SK-N-SH (cell line): ENCODE measurements at regions not wholly inside any gene's neighbourhood (a gene's known extent, or its start where the extent isn't known, plus 50 kb on each side); places are given as distances from the start of the nearest gene placed in this dataset.

Source experiments
- CTCF ChIA-PET: fragments of 300-600, 350-600 bp; formaldehyde crosslinking; extraction: SDS; loops from one replicate; lab custom pipeline; 2021; lab: Yijun Ruan, JAX
- POLR2A ChIA-PET: fragments of 350-600 bp; sonication (Branson Sonifier 250); formaldehyde crosslinking; extraction: SDS; loops from one replicate; lab custom pipeline; 2020; ENCODE audit warnings: antibody characterized with exemption, inconsistent platforms; lab: Yijun Ruan, JAX
- DNase-seq: peaks from one replicate; pipeline ENCODE4 v3.0.0; 2012
- H2AFZ ChIP-seq: fragments of 200-600 bp; sonication (generic); 2 replicates; pipeline ENCODE4 v1.8.1; 2016; ENCODE audit warnings: antibody characterized with exemption, mild to moderate bottlenecking, low read depth
- H3F3A ChIP-seq: fragments of 200-600 bp; sonication (generic); replicated peaks from 2 replicates; pipeline ENCODE3; 2016; ENCODE audit warnings: antibody characterized with exemption, mild to moderate bottlenecking; ENCODE audit not compliant: insufficient read depth
- H3K27ac ChIP-seq, 2 experiments: fragments of 200-500 bp in 1 of 2; fragments of 200-600 bp in 1 of 2; sonication (Bioruptor generic) in 1 of 2; sonication (generic), shearing (Covaris generic) in 1 of 2; 2 replicates each; pipeline versions ENCODE4 v1.5.1 to v1.6.1; 2014 to 2016; ENCODE audit warnings: low read depth in 2 of 2, inconsistent platforms in 1 of 2, low read length in 1 of 2, mild to moderate bottlenecking in 1 of 2, mixed read lengths in 1 of 2
- H3K27me3 ChIP-seq: fragments of 200-600 bp; sonication (generic), shearing (Covaris generic); 2 replicates; pipeline ENCODE4 v1.6.1; 2016; ENCODE audit warnings: mixed run types; ENCODE audit not compliant: insufficient read depth
- H3K36me3 ChIP-seq, 2 experiments: fragments of 200-500 bp in 1 of 2; fragments of 200-600 bp in 1 of 2; sonication (Bioruptor generic) in 1 of 2; sonication (generic) in 1 of 2; replicated peaks in 1 of 2; 2 replicates each; pipeline versions ENCODE3 to v1.5.1; 2014 to 2016; ENCODE audit warnings: low read length in 1 of 2, mild to moderate bottlenecking in 1 of 2; ENCODE audit not compliant: insufficient read depth in 2 of 2, control insufficient read depth in 1 of 2
- H3K4me1 ChIP-seq, 2 experiments: fragments of 200-500 bp in 1 of 2; fragments of 200-600 bp in 1 of 2; sonication (Bioruptor generic) in 1 of 2; sonication (generic), shearing (Covaris generic) in 1 of 2; 2 replicates each; pipeline versions ENCODE4 v1.5.1 to v1.6.1; 2014 to 2016; ENCODE audit warnings: low read depth in 1 of 2, low read length in 1 of 2, mixed run types in 1 of 2; ENCODE audit not compliant: insufficient read depth in 2 of 2, control insufficient read depth in 1 of 2
- H3K4me2 ChIP-seq: fragments of 200-600 bp; sonication (generic), shearing (Covaris generic); 2 replicates; pipeline ENCODE4 v1.6.1; 2017; ENCODE audit warnings: mixed run types
- H3K4me3 ChIP-seq, 2 experiments: fragments of 200-500 bp in 1 of 2; fragments of 200-600 bp in 1 of 2; sonication (Bioruptor generic) in 1 of 2; sonication (generic), shearing (Covaris generic) in 1 of 2; 2 replicates each; pipeline versions ENCODE4 v1.5.1 to v1.8.1; 2014 to 2016; ENCODE audit warnings: low read depth in 2 of 2, inconsistent platforms in 1 of 2, low read length in 1 of 2, mild to moderate bottlenecking in 1 of 2, mixed read lengths in 1 of 2, moderate library complexity in 1 of 2
- H3K79me2 ChIP-seq: fragments of 200-600 bp; sonication (generic); 2 replicates; pipeline ENCODE4 v1.8.1; 2017; ENCODE audit warnings: mild to moderate bottlenecking; ENCODE audit not compliant: insufficient read depth
- H3K9ac ChIP-seq: fragments of 200-600 bp; sonication (generic); 2 replicates; pipeline ENCODE4 v1.6.1; 2017; ENCODE audit warnings: mixed run types
- H3K9me2 ChIP-seq: fragments of 200-600 bp; sonication (generic); 2 replicates; pipeline ENCODE4 v1.6.1; 2017; ENCODE audit warnings: mixed run types
- H3K9me3 ChIP-seq: fragments of 200-600 bp; sonication (generic); 2 replicates; pipeline ENCODE4 v1.6.1; 2017; ENCODE audit warnings: mixed run types, mild to moderate bottlenecking, moderate library complexity
- H4K20me1 ChIP-seq: fragments of 200-600 bp; sonication (generic); 2 replicates; pipeline ENCODE4 v1.6.1; 2017; ENCODE audit warnings: mild to moderate bottlenecking, mixed run types; ENCODE audit not compliant: insufficient read depth
- EP300 ChIP-seq, 2 experiments: IDR thresholded peaks; 2 replicates each; pipeline versions ENCODE4 v1.4.0 to v1.6.1; 2012; ENCODE audit warnings: borderline replicate concordance in 1 of 2, low read depth in 1 of 2, low read length in 1 of 2
- FOXJ3 ChIP-seq: sonication (generic); formaldehyde crosslinking; IDR thresholded peaks from 2 replicates; pipeline ENCODE4 v1.5.1; 2020; ENCODE audit warnings: mild to moderate bottlenecking, missing genetic modification reagents
- GATA2 ChIP-seq: sonication (generic); formaldehyde crosslinking; IDR thresholded peaks from 2 replicates; pipeline ENCODE4 v1.5.0; 2020; ENCODE audit warnings: mild to moderate bottlenecking, missing genetic modification reagents
- JUND ChIP-seq: IDR thresholded peaks from 2 replicates; pipeline ENCODE4 v1.4.0; 2012
- MXI1 ChIP-seq: IDR thresholded peaks from 2 replicates; pipeline ENCODE4 v1.6.1; 2012; ENCODE audit warnings: mild to moderate bottlenecking, low read depth, low read length, improper control_type of control experiment
- POLR2AphosphoS5 ChIP-seq: IDR thresholded peaks from 2 replicates; pipeline ENCODE4 v1.6.1; 2012; ENCODE audit warnings: low read depth, low read length
- RCOR1 ChIP-seq: fragments of 150-350 bp; IDR thresholded peaks from 2 replicates; pipeline ENCODE4 v1.6.1; 2017; ENCODE audit warnings: antibody characterized with exemption, low read length
- TAF1 ChIP-seq: IDR thresholded peaks from 2 replicates; pipeline ENCODE4 v1.6.1; 2012; ENCODE audit warnings: low read depth, mild to moderate bottlenecking, low read length, moderate library complexity, borderline replicate concordance
- WGBS: methylation state at CpG from one replicate; pipeline ENCODE4 v1.1.6; 2017; ENCODE audit warnings: low lambda C conversion rate; 5-methylcytosine and 5-hydroxymethylcytosine counted together
- TF ChIP-seq, protein P1 (sequence below): IDR thresholded peaks from 2 replicates; pipeline ENCODE4 v1.4.0; 2012; ENCODE audit warnings: low read depth
- TF ChIP-seq, protein P2 (sequence below): IDR thresholded peaks from 2 replicates; pipeline ENCODE4 v1.6.1; 2012; ENCODE audit warnings: mild to moderate bottlenecking, low read depth, low read length, moderate library complexity
- TF ChIP-seq, protein P3 (sequence below): fragments of 150-350 bp; IDR thresholded peaks from 2 replicates; pipeline ENCODE4 v1.6.1; 2017; ENCODE audit warnings: antibody characterized with exemption, low read length, low read depth, borderline replicate concordance
- TF ChIP-seq, protein P4 (sequence below): IDR thresholded peaks from 2 replicates; pipeline ENCODE4 v1.4.0; 2012; ENCODE audit warnings: low read depth, borderline replicate concordance

DNA sequence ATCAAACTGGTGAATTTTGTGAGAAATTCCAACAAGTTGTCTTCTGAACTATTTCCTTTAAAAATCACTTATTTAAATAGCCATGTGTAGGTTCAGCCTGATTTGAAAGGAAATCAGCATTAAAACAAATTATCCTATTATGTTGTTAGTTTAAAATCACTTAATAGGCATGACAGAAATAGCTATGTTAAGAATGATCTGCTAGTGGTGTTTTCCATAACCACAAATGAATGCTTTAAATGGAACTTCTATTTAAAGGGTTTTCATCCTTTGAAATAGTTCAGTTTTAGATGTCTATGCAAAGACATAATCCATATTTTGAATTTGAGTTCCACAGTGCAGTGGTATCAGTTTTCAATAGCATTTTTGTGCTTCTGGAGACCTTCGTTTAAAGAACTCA is 120.1 kb downstream of the PLEKHG1 start:
- no peak for DNase-seq
- H3F3A ChIP-seq: no peaks in the 10 kb centered on the region
- H2AFZ ChIP-seq: no peak overlapping the region
- TF ChIP-seq, protein P1, sequence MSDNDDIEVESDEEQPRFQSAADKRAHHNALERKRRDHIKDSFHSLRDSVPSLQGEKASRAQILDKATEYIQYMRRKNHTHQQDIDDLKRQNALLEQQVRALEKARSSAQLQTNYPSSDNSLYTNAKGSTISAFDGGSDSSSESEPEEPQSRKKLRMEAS: no peak
- no peak for TF ChIP-seq EP300 (IDR thresholded peaks at IDR 0.05; ENCODE audit: borderline replicate concordance in 1 of 2, low read depth in 1 of 2, low read length in 1 of 2)
- TF ChIP-seq, protein P2, sequence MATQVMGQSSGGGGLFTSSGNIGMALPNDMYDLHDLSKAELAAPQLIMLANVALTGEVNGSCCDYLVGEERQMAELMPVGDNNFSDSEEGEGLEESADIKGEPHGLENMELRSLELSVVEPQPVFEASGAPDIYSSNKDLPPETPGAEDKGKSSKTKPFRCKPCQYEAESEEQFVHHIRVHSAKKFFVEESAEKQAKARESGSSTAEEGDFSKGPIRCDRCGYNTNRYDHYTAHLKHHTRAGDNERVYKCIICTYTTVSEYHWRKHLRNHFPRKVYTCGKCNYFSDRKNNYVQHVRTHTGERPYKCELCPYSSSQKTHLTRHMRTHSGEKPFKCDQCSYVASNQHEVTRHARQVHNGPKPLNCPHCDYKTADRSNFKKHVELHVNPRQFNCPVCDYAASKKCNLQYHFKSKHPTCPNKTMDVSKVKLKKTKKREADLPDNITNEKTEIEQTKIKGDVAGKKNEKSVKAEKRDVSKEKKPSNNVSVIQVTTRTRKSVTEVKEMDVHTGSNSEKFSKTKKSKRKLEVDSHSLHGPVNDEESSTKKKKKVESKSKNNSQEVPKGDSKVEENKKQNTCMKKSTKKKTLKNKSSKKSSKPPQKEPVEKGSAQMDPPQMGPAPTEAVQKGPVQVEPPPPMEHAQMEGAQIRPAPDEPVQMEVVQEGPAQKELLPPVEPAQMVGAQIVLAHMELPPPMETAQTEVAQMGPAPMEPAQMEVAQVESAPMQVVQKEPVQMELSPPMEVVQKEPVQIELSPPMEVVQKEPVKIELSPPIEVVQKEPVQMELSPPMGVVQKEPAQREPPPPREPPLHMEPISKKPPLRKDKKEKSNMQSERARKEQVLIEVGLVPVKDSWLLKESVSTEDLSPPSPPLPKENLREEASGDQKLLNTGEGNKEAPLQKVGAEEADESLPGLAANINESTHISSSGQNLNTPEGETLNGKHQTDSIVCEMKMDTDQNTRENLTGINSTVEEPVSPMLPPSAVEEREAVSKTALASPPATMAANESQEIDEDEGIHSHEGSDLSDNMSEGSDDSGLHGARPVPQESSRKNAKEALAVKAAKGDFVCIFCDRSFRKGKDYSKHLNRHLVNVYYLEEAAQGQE: no peak
- no peak for TF ChIP-seq TAF1
- TF ChIP-seq FOXJ3 (CRISPR knock-in tag): no peak
- ChIA-PET POLR2A (no interaction called here), CTCF (no interaction called here)
- no peaks in the 10 kb centered on the region for H3K9me3 ChIP-seq
- WGBS: 0% methylated on average over 1 of the region's 1 CpG
- H3K9me2 ChIP-seq: no peaks in the 10 kb centered on the region
- no peaks in the 10 kb centered on the region; the same call in 1 of the 2 replicates for H3K27me3 ChIP-seq
- H3K27ac ChIP-seq: no peak overlapping the region
- H3K4me1 ChIP-seq: no peaks in the 10 kb centered on the region; a peak in 1 of 4 replicates
- H4K20me1 ChIP-seq: no peaks in the 10 kb centered on the region
- H3K4me3 ChIP-seq: no peak overlapping the region
- H3K4me2 ChIP-seq: no peak overlapping the region
- H3K36me3 ChIP-seq: no peaks in the 10 kb centered on the region
- H3K79me2 ChIP-seq: no peaks in the 10 kb centered on the region
- no peak overlapping the region for H3K9ac ChIP-seq

DNA sequence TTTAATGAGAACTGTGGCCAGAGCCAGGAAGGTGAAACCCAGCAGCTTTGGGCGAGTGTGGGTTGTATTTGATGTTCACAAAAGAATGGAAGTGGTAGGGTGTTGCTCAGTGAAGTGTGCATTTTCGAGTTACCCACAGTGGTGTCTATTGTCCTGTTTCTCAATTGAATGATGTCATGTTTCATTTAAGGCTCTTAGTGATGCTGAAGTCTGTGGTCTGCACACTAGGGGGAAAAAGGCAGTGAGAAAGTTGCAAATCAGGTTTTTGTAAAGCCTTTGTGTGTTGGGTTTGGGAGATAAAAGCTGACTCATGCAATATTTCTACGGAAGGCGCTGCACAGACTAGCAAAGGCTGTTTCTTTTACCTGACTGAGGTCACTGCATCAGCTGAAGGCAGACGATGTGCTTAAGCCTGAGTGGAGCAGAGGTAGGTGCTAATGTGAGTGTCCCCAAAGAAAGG is 121.1 kb downstream of the PLEKHG1 start:
- Histone ChIP-seq H3K27me3 (no peaks in the 10 kb centered on the region; the same call in 1 of the 2 replicates), H3K4me1 (no peaks in the 10 kb centered on the region; a peak in 1 of 4 replicates), H3K36me3 (no peaks in the 10 kb centered on the region), H3K4me2 (no peak overlapping the region), H3K9ac (no peak overlapping the region), H3K4me3 (no peak overlapping the region), H3K9me3 (no peaks in the 10 kb centered on the region), H3K9me2 (no peaks in the 10 kb centered on the region), H3F3A (no peaks in the 10 kb centered on the region), H2AFZ (no peak overlapping the region), H3K27ac (no peak overlapping the region), H4K20me1 (no peaks in the 10 kb centered on the region), H3K79me2 (no peaks in the 10 kb centered on the region)
- POLR2A ChIA-PET: no interaction called here
- 2% methylated on average over 5 of the region's 5 CpGs for WGBS
- CTCF ChIA-PET: no interaction called here
- TF ChIP-seq, protein P3, sequence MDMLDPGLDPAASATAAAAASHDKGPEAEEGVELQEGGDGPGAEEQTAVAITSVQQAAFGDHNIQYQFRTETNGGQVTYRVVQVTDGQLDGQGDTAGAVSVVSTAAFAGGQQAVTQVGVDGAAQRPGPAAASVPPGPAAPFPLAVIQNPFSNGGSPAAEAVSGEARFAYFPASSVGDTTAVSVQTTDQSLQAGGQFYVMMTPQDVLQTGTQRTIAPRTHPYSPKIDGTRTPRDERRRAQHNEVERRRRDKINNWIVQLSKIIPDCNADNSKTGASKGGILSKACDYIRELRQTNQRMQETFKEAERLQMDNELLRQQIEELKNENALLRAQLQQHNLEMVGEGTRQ: no peak
- TF ChIP-seq FOXJ3 (CRISPR knock-in tag): no peak
- TF ChIP-seq, protein P2: no peak
- no peak for TF ChIP-seq POLR2AphosphoS5
- TF ChIP-seq JUND: no peak
- TF ChIP-seq, protein P4, sequence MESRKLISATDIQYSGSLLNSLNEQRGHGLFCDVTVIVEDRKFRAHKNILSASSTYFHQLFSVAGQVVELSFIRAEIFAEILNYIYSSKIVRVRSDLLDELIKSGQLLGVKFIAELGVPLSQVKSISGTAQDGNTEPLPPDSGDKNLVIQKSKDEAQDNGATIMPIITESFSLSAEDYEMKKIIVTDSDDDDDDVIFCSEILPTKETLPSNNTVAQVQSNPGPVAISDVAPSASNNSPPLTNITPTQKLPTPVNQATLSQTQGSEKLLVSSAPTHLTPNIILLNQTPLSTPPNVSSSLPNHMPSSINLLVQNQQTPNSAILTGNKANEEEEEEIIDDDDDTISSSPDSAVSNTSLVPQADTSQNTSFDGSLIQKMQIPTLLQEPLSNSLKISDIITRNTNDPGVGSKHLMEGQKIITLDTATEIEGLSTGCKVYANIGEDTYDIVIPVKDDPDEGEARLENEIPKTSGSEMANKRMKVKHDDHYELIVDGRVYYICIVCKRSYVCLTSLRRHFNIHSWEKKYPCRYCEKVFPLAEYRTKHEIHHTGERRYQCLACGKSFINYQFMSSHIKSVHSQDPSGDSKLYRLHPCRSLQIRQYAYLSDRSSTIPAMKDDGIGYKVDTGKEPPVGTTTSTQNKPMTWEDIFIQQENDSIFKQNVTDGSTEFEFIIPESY: no peak
- no peak for TF ChIP-seq EP300 (IDR thresholded peaks at IDR 0.05; ENCODE audit: borderline replicate concordance in 1 of 2, low read depth in 1 of 2, low read length in 1 of 2)
- no peak for TF ChIP-seq RCOR1
- TF ChIP-seq MXI1: no peak
- no peak for TF ChIP-seq GATA2 (CRISPR knock-in tag)
- DNase-seq: no peak
